PFSK-1 (cell line): ENCODE measurements at regions not wholly inside any gene's neighbourhood (a gene's known extent, or its start where the extent isn't known, plus 50 kb on each side); places are given as distances from the start of the nearest gene placed in this dataset.

Experiments used
- FOXP2 ChIP-seq: optimal IDR thresholded peaks from 2 replicates; pipeline ENCODE3; 2011; ENCODE audit warnings: borderline replicate concordance, control low read depth, inconsistent platforms; ENCODE audit not compliant: insufficient read depth; ENCODE audit errors: extremely low read length, extremely low read depth
- POLR2AphosphoS5 ChIP-seq: IDR thresholded peaks from 2 replicates; pipeline ENCODE4 v1.6.1; 2012; ENCODE audit warnings: low read depth, mild to moderate bottlenecking, control low read depth, low read length, moderate library complexity
- SIN3A ChIP-seq: IDR thresholded peaks from 2 replicates; pipeline ENCODE4 v1.6.1; 2012; ENCODE audit warnings: mild to moderate bottlenecking, low read length, moderate library complexity, borderline replicate concordance; ENCODE audit not compliant: insufficient read depth
- TAF1 ChIP-seq: IDR thresholded peaks from 2 replicates; pipeline ENCODE4 v1.6.1; 2012; ENCODE audit warnings: low read length, control low read depth, borderline replicate concordance; ENCODE audit not compliant: insufficient read depth
- TF ChIP-seq, protein P1 (sequence below), 2 experiments: IDR thresholded peaks; 2 replicates each; pipeline versions ENCODE4 v1.6.1 to v1.8.0; 2011 to 2012; ENCODE audit warnings: low read depth in 2 of 2, low read length in 2 of 2, control low read depth in 1 of 2, inconsistent platforms in 1 of 2, mild to moderate bottlenecking in 1 of 2, moderate library complexity in 1 of 2; ENCODE audit not compliant: insufficient read depth in 1 of 2

DNA sequence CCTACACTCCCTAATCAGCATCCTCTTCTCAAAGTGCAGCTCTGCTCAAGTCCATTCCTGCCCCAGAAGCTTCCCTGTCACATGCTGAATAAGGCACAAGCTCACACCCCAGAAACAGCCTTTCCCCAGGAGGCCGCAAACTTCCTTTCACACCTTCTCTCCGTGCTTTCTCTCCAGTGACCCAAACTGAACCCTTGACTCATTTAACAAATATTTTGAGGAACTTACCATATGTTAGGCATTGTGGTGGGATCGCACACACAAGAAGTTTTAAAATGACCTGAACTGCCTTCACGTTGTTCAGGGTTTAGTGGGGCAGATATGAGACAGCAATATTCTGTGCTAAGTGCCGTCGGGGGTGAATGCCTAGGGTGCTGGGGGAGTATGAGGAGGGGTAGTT is 161.3 kb downstream of the INSIG2 start:
- TF ChIP-seq FOXP2, result no peak
- TF ChIP-seq POLR2AphosphoS5, result no peak
- no peak for TF ChIP-seq SIN3A
- TF ChIP-seq, protein P1, sequence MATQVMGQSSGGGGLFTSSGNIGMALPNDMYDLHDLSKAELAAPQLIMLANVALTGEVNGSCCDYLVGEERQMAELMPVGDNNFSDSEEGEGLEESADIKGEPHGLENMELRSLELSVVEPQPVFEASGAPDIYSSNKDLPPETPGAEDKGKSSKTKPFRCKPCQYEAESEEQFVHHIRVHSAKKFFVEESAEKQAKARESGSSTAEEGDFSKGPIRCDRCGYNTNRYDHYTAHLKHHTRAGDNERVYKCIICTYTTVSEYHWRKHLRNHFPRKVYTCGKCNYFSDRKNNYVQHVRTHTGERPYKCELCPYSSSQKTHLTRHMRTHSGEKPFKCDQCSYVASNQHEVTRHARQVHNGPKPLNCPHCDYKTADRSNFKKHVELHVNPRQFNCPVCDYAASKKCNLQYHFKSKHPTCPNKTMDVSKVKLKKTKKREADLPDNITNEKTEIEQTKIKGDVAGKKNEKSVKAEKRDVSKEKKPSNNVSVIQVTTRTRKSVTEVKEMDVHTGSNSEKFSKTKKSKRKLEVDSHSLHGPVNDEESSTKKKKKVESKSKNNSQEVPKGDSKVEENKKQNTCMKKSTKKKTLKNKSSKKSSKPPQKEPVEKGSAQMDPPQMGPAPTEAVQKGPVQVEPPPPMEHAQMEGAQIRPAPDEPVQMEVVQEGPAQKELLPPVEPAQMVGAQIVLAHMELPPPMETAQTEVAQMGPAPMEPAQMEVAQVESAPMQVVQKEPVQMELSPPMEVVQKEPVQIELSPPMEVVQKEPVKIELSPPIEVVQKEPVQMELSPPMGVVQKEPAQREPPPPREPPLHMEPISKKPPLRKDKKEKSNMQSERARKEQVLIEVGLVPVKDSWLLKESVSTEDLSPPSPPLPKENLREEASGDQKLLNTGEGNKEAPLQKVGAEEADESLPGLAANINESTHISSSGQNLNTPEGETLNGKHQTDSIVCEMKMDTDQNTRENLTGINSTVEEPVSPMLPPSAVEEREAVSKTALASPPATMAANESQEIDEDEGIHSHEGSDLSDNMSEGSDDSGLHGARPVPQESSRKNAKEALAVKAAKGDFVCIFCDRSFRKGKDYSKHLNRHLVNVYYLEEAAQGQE (IDR thresholded peaks at IDR 0.05; ENCODE audit: insufficient read depth in 1 of 2, low read depth in 2 of 2, low read length in 2 of 2), result no peak
- no peak for TF ChIP-seq TAF1

DNA sequence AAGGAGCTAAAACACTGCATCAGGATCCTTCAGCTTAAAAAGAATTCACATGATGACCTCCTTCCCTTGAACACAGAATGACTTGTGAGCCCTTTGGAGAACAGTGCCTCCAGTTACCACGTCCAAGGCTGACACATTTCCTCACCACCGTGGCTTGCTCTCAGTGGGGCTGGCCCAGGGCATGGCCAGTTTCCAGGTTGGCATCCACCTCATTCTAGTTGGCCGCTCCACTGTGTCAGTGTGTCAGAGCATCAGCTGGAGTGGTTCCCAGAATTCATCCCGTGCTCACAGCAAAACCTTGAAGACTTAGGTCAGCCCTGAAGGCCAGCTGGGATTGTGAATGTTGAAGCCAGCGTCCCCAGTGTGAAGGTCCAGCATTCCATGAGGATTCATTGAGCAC is 158.5 kb downstream of the INSIG2 start:
- TF ChIP-seq FOXP2, result no peak
- TF ChIP-seq, protein P1 (IDR thresholded peaks at IDR 0.05; ENCODE audit: insufficient read depth in 1 of 2, low read depth in 2 of 2, low read length in 2 of 2), result no peak
- no peak for TF ChIP-seq POLR2AphosphoS5
- no peak for TF ChIP-seq TAF1
- TF ChIP-seq SIN3A, result no peak

DNA sequence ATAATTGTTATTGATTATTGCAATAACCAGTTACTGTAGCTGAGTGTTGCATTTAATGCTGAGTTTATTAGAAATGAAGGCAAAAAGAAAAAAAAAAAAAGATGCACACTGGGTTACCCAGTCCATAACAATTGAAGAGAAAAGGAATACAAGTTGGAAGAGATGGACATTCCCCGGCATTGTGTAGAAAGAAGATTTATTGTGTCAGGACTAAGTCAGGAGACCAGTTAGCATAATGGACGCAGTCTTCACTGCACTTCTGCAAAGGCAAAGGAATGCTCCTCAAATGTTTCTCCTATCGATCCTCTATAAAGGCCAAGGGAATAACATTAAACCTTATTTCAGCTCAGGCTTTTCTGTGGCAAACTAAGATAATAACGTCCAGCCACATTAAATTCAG is 157.8 kb downstream of the INSIG2 start:
- TF ChIP-seq SIN3A, result no peak
- TF ChIP-seq, protein P1 (IDR thresholded peaks at IDR 0.05; ENCODE audit: insufficient read depth in 1 of 2, low read depth in 2 of 2, low read length in 2 of 2), result no peak
- TF ChIP-seq TAF1, result no peak
- no peak for TF ChIP-seq POLR2AphosphoS5
- no peak for TF ChIP-seq FOXP2

DNA sequence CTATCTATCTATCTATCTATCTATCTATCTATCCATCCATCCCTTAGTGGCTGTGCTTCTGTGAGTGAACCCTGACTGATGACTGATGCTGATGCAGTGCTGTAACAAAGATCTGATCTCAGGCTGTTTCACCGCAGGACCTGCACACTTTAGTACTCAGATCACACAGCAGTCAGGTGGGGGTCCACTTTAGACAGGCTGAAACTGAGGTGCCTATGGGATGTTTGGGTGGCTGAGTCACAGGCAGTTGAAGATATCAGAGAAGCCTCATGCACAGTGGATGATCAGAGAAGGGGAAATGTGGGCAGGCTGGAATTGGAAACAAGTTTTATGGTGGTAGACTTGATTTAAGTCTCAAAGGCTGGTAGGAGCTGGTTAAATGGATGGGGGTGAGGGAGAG is 156.4 kb downstream of the INSIG2 start:
- TF ChIP-seq TAF1 (no peak), FOXP2 (no peak), SIN3A (no peak), POLR2AphosphoS5 (no peak)
- TF ChIP-seq, protein P1 (IDR thresholded peaks at IDR 0.05; ENCODE audit: insufficient read depth in 1 of 2, low read depth in 2 of 2, low read length in 2 of 2), result no peak

DNA sequence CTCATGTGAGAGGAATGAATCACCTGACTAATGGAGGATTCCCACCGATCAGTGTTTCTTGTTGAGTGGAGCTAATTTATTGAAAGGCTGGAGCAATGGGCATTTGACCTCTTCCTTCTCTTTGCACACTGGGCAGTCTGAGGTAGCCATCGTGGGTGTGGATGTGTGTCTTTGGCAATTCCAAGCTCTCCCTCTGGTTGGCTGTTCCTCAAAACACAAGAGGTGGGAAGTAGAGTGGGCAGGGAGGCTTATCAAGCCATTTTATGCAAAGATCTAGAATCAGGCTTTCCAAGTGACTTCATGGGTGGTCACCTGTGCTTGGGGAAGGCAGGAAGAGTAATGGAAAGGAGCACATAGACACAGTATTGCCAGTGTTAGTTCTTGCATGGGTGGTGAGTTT is 154.8 kb downstream of the INSIG2 start:
- TF ChIP-seq, protein P1 (IDR thresholded peaks at IDR 0.05; ENCODE audit: insufficient read depth in 1 of 2, low read depth in 2 of 2, low read length in 2 of 2), result no peak
- TF ChIP-seq SIN3A (no peak), TAF1 (no peak), FOXP2 (no peak), POLR2AphosphoS5 (no peak)
